ENCODE measurements at regions not wholly inside any gene's neighbourhood (a gene's known extent, or its start where the extent isn't known, plus 50 kb on each side); places are given as distances from the start of the nearest gene placed in this dataset.

GRCh38 chr1:182293119-182293589 is 98.4 kb downstream of the GLUL start:
- no peak for DNase-seq (ENCODE audit: low read depth)

GRCh38 chr1:182292193-182292741 is 99.3 kb downstream of the GLUL start:
- DNase-seq (ENCODE audit: low read depth) = no peak

- no peak for DNase-seq (ENCODE audit: low read depth)
These were observed 99.9 kb downstream of the GLUL start for GRCh38 chr1:182291584-182292192.

GRCh38 chr1:182288749-182289604 is 102.6 kb downstream of the GLUL start:
- DNase-seq (ENCODE audit: low read depth) = no peak

- DNase-seq (ENCODE audit: low read depth) = no peak
These were observed 104.8 kb downstream of the GLUL start for GRCh38 chr1:182286761-182287160.

GRCh38 chr1:182283746-182284544 is 107.6 kb downstream of the GLUL start:
- DNase-seq (ENCODE audit: low read depth) = no peak

GRCh38 chr1:182281541-182281940 is 110.0 kb downstream of the GLUL start:
- no peak for DNase-seq (ENCODE audit: low read depth)

- no peak for DNase-seq (ENCODE audit: low read depth)
These were observed 111.1 kb downstream of the GLUL start for GRCh38 chr1:182280504-182280900.

- no peak for DNase-seq (ENCODE audit: low read depth)
These were observed 111.7 kb downstream of the GLUL start for GRCh38 chr1:182279724-182280503.

GRCh38 chr1:182279302-182279701 is 112.3 kb downstream of the GLUL start:
- no peak for DNase-seq (ENCODE audit: low read depth)

- DNase-seq (ENCODE audit: low read depth) = no peak
These were observed 113.2 kb downstream of the GLUL start for GRCh38 chr1:182278144-182279054.

GRCh38 chr1:182275271-182275670 is 116.3 kb downstream of the GLUL start:
- no peak for DNase-seq (ENCODE audit: low read depth)

- DNase-seq (ENCODE audit: low read depth) = no peak
These were observed 117.0 kb downstream of the GLUL start for GRCh38 chr1:182274618-182275017.

- no peak for DNase-seq (ENCODE audit: low read depth)
These were observed 120.9 kb downstream of the GLUL start for GRCh38 chr1:182270731-182271130.

- DNase-seq (ENCODE audit: low read depth) = no peak
These were observed 122.5 kb downstream of the GLUL start for GRCh38 chr1:182269097-182269496.

- no peak for DNase-seq (ENCODE audit: low read depth)
These were observed 122.9 kb downstream of the GLUL start for GRCh38 chr1:182268669-182269068.

GRCh38 chr1:182264185-182264584 is 127.4 kb downstream of the GLUL start:
- no peak for DNase-seq (ENCODE audit: low read depth)

GRCh38 chr1:182263706-182264105 is 127.9 kb downstream of the GLUL start:
- DNase-seq (ENCODE audit: low read depth) = no peak

GRCh38 chr1:182262425-182262824 is 129.2 kb downstream of the GLUL start:
- DNase-seq (ENCODE audit: low read depth) = no peak

- DNase-seq (ENCODE audit: low read depth) = no peak
These were observed 129.9 kb downstream of the GLUL start for GRCh38 chr1:182261655-182262054.
